CD14-positive monocyte (primary cell): ENCODE measurements at regions not wholly inside any gene's neighbourhood (a gene's known extent, or its start where the extent isn't known, plus 50 kb on each side); places are given as distances from the start of the nearest gene placed in this dataset.

Experiments used
- DNase-seq, 3 donors: peaks; one replicate each; pipeline ENCODE4 v3.0.0-alpha.2; 2011 to 2022
- H2AFZ ChIP-seq: 2 replicates; pipeline ENCODE4 v1.6.0; 2012; ENCODE audit warnings: mild to moderate bottlenecking, low read depth, low read length, inconsistent platforms; ENCODE audit not compliant: insufficient read depth, poor library complexity, severe bottlenecking
- H3K27ac ChIP-seq, 2 donors: 1 replicate in 1 of 2; 2 replicates in 1 of 2; pipeline ENCODE4 v1.5.1; 2012 to 2013; ENCODE audit warnings: low read length in 2 of 2, control low read depth in 1 of 2, inconsistent platforms in 1 of 2, low read depth in 1 of 2, mild to moderate bottlenecking in 1 of 2
- H3K27me3 ChIP-seq, 2 donors: one replicate each; pipeline versions ENCODE4 v1.6.0 to v1.6.1; 2011 to 2013; ENCODE audit warnings: low read length in 2 of 2; ENCODE audit not compliant: control insufficient read depth in 2 of 2, insufficient read depth in 2 of 2
- H3K36me3 ChIP-seq, 2 donors: replicated peaks in 1 of 2; 1 replicate in 1 of 2; 2 replicates in 1 of 2; pipeline versions ENCODE4 v1.5.1 to v1.6.1; 2012 to 2013; ENCODE audit warnings: low read length in 2 of 2, control low read depth in 1 of 2, inconsistent platforms in 1 of 2, mild to moderate bottlenecking in 1 of 2; ENCODE audit not compliant: insufficient read depth in 2 of 2, control insufficient read depth in 1 of 2
- H3K4me1 ChIP-seq, 2 donors: 1 replicate in 1 of 2; 2 replicates in 1 of 2; pipeline versions ENCODE4 v1.5.1 to v1.6.1; 2012 to 2013; ENCODE audit warnings: low read length in 2 of 2, control low read depth in 1 of 2, inconsistent platforms in 1 of 2, mild to moderate bottlenecking in 1 of 2, moderate library complexity in 1 of 2; ENCODE audit not compliant: insufficient read depth in 2 of 2, control insufficient read depth in 1 of 2
- H3K4me2 ChIP-seq: replicated peaks from 2 replicates; pipeline ENCODE3; 2012; ENCODE audit warnings: low read length, moderate library complexity, mild to moderate bottlenecking; ENCODE audit not compliant: poor library complexity, severe bottlenecking; ENCODE audit errors: extremely low read depth
- H3K4me3 ChIP-seq, 3 experiments: fragments of 200-600 bp in 1 of 3; sonication (generic) in 1 of 3; replicated peaks in 1 of 3; 1 replicate in 2 of 3; 2 replicates in 1 of 3; pipeline ENCODE4 v1.5.1; 2011 to 2013; ENCODE audit warnings: low read length in 3 of 3, mild to moderate bottlenecking in 3 of 3, control low read depth in 2 of 3, low read depth in 2 of 3, inconsistent platforms in 1 of 3, moderate library complexity in 1 of 3
- H3K79me2 ChIP-seq: 2 replicates; pipeline ENCODE4 v1.6.0; 2012; ENCODE audit warnings: mild to moderate bottlenecking, control low read depth, inconsistent platforms, low read length, moderate library complexity; ENCODE audit not compliant: insufficient read depth
- H3K9ac ChIP-seq: 2 replicates; pipeline ENCODE4 v1.6.0; 2017; ENCODE audit warnings: low read length, mild to moderate bottlenecking; ENCODE audit not compliant: insufficient read depth, poor library complexity, severe bottlenecking
- H3K9me3 ChIP-seq, 2 donors: replicated peaks in 1 of 2; 1 replicate in 1 of 2; 2 replicates in 1 of 2; pipeline versions ENCODE4 v1.5.1 to v1.6.1; 2012 to 2013; ENCODE audit warnings: low read length in 2 of 2, control low read depth in 1 of 2; ENCODE audit not compliant: control insufficient read depth in 1 of 2, insufficient read depth in 1 of 2
- H4K20me1 ChIP-seq: 2 replicates; pipeline ENCODE4 v1.6.0; 2012; ENCODE audit warnings: mild to moderate bottlenecking, low read length, control low read depth, moderate library complexity; ENCODE audit not compliant: insufficient read depth
- H3K27ac Mint-ChIP-seq, 7 donors: one replicate each; pipeline ENCODE4 v1.8.0; 2020; ENCODE audit warnings: mild to moderate bottlenecking in 7 of 7, mixed read lengths in 7 of 7, moderate library complexity in 6 of 7, inconsistent platforms in 2 of 7
- H3K27me3 Mint-ChIP-seq, 3 donors: one replicate each; pipeline ENCODE4 v1.8.0; 2021 to 2022; ENCODE audit warnings: low read depth in 3 of 3, mild to moderate bottlenecking in 3 of 3, mixed read lengths in 3 of 3, moderate library complexity in 3 of 3, inconsistent platforms in 1 of 3
- H3K36me3 Mint-ChIP-seq, 2 donors: one replicate each; pipeline ENCODE4 v1.8.0; 2020; ENCODE audit warnings: mixed read lengths in 2 of 2, inconsistent platforms in 1 of 2, mild to moderate bottlenecking in 1 of 2
- H3K4me1 Mint-ChIP-seq: one replicate; pipeline ENCODE4 v1.8.0; 2020; ENCODE audit warnings: mild to moderate bottlenecking, mixed read lengths
- H3K4me3 Mint-ChIP-seq, 2 donors: one replicate each; pipeline ENCODE4 v1.8.0; 2020; ENCODE audit warnings: mild to moderate bottlenecking in 2 of 2, mixed read lengths in 2 of 2, moderate library complexity in 1 of 2
- H3K9me3 Mint-ChIP-seq, 7 donors: one replicate each; pipeline ENCODE4 v1.8.0; 2020 to 2022; ENCODE audit warnings: mixed read lengths in 7 of 7, mild to moderate bottlenecking in 6 of 7, moderate library complexity in 6 of 7, inconsistent platforms in 2 of 7
- WGBS: methylation state at CpG from one replicate; pipeline ENCODE4 v1.1.5; 2013; ENCODE audit warnings: missing lambda C conversion rate; ENCODE audit not compliant: insufficient coverage; 5-methylcytosine and 5-hydroxymethylcytosine counted together
- intact Hi-C, 2 donors: fragments of 100-400 bp; cut with micrococcal nuclease; formaldehyde crosslinking; loops; one replicate each; pipeline versions ENCODE4 v1.15.0 to v1.15.1; 2023
- TF ChIP-seq, protein P1 (sequence below): fragments of 200-600 bp; IDR thresholded peaks from one replicate; pipeline ENCODE4 v1.8.0; 2022; ENCODE audit warnings: antibody characterized with exemption, mild to moderate bottlenecking

DNA sequence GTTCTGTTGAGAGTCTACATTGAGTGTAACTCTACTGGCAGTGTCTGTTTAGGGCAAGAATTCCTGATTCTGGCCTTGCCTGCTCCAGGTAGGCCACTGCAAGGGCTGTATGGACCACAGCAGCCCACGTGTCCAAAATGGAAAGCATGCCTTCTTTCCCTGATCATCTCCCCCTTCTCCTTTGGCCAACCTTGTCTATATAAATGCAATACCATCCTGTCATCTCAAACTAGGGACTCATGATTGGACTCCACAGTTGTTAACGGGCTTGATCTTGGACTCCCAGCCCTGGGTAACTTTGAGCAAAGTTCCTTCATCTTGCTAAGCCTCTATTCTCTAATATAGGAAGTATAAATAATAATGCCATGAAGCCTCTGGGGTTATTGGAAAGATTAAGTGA lies 533.6 kb downstream of the BNC2 start:
- H3K4me2 ChIP-seq: no peak overlapping the region
- TF ChIP-seq, protein P1, sequence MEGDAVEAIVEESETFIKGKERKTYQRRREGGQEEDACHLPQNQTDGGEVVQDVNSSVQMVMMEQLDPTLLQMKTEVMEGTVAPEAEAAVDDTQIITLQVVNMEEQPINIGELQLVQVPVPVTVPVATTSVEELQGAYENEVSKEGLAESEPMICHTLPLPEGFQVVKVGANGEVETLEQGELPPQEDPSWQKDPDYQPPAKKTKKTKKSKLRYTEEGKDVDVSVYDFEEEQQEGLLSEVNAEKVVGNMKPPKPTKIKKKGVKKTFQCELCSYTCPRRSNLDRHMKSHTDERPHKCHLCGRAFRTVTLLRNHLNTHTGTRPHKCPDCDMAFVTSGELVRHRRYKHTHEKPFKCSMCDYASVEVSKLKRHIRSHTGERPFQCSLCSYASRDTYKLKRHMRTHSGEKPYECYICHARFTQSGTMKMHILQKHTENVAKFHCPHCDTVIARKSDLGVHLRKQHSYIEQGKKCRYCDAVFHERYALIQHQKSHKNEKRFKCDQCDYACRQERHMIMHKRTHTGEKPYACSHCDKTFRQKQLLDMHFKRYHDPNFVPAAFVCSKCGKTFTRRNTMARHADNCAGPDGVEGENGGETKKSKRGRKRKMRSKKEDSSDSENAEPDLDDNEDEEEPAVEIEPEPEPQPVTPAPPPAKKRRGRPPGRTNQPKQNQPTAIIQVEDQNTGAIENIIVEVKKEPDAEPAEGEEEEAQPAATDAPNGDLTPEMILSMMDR: no peak
- no peaks in the 10 kb centered on the region for H3K79me2 ChIP-seq
- H3K27ac ChIP-seq: no peak overlapping the region
- no peak overlapping the region for H3K9ac ChIP-seq
- H3K4me3 ChIP-seq: no peak overlapping the region
- no peaks in the 10 kb centered on the region for H4K20me1 ChIP-seq
- Mint-ChIP-seq H3K27me3 (peaks cover 0 to 2% (median 2%) of the 10 kb centered on the region in 3 donors), H3K27ac (peak overlapping the region in 2 of 7 donors; percentile 55 to 62), H3K9me3 (peaks cover under 1 to 28% (median 10%) of the 10 kb centered on the region in 7 donors), H3K4me3 (no peak overlapping the region), H3K4me1 (peaks cover 13% of the 10 kb centered on the region), H3K36me3 (no peaks in the 10 kb centered on the region)
- H3K4me1 ChIP-seq: peaks cover 0 to 14% of the 10 kb centered on the region in 2 donors
- no peaks in the 10 kb centered on the region for H3K9me3 ChIP-seq
- no peaks in the 10 kb centered on the region for H3K27me3 ChIP-seq
- DNase-seq: no peak
- WGBS: 0% methylated on average over 1 of the region's 2 CpGs
- H3K36me3 ChIP-seq: no peaks in the 10 kb centered on the region
- H2AFZ ChIP-seq: no peak overlapping the region
- intact Hi-C loops: loop anchor here in 1 of 2 donors (5.0 kb wide), 1 partner anchor 75 kb away; no protein-coding TSS in a partner anchor

DNA sequence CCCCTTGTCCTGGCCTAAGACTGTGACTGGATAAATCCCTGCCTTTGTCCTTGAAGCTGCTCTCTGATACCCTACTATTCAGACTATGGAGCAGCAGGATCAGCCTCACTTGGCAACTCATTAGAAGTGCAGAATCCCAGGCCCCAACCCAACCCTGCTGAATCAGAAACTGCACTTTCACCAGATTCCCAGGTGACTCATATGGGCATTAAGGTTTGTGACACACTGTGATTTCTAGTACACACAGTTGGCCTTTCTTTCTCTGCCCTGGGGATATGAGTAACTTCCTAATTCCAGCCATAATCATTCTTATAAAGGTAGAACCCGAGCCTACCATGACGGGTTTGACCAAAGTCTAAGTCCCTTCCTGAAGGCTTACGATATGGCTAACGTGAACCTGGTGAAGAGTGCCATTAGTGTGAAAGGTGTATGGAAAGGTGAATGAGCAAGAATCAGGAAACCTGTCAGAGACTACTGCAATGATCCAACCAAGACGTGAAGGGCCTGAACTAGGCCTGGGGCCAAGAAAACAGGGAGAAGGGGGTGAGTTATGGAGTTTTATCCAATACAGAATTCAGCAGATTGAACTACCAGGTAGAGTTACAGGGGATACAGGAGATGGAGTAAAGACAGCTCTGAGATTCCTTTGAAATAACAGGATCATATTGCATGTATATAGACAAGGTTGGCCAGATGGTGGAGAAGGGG lies 533.0 kb downstream of the BNC2 start:
- peaks cover 18% of the 10 kb centered on the region for H3K4me1 Mint-ChIP-seq
- H3K4me3 Mint-ChIP-seq: no peak overlapping the region
- Histone ChIP-seq H3K9ac (no peak overlapping the region), H3K79me2 (no peaks in the 10 kb centered on the region), H3K27ac (no peak overlapping the region), H4K20me1 (no peaks in the 10 kb centered on the region), H3K4me2 (no peak overlapping the region), H3K4me3 (no peak overlapping the region), H2AFZ (no peak overlapping the region), H3K36me3 (no peaks in the 10 kb centered on the region), H3K9me3 (no peaks in the 10 kb centered on the region), H3K4me1 (peaks cover 0 to 14% of the 10 kb centered on the region in 2 donors), H3K27me3 (no peaks in the 10 kb centered on the region)
- TF ChIP-seq, protein P1: no peak
- WGBS: 96% methylated on average over 4 of the region's 5 CpGs
- peaks cover 0 to 2% (median 2%) of the 10 kb centered on the region in 3 donors for H3K27me3 Mint-ChIP-seq
- peak in 2 of 3 donors; percentile 1 to 74 for DNase-seq
- peaks cover 3 to 22% (median 9%) of the 10 kb centered on the region in 7 donors for H3K9me3 Mint-ChIP-seq
- H3K36me3 Mint-ChIP-seq: no peaks in the 10 kb centered on the region
- peak overlapping the region in 2 of 7 donors; percentile 55 to 57 for H3K27ac Mint-ChIP-seq
- intact Hi-C loops: loop anchor here in 1 of 2 donors (5.0 kb wide), 1 partner anchor 75 kb away; no protein-coding TSS in a partner anchor
